CD14-positive monocyte (primary cell): ENCODE measurements at regions not wholly inside any gene's neighbourhood (a gene's known extent, or its start where the extent isn't known, plus 50 kb on each side); places are given as distances from the start of the nearest gene placed in this dataset.

Experiments used
- DNase-seq, 3 donors: peaks; one replicate each; pipeline ENCODE4 v3.0.0-alpha.2; 2011 to 2022
- H2AFZ ChIP-seq: 2 replicates; pipeline ENCODE4 v1.6.0; 2012; ENCODE audit warnings: mild to moderate bottlenecking, low read depth, low read length, inconsistent platforms; ENCODE audit not compliant: insufficient read depth, poor library complexity, severe bottlenecking
- H3K27ac ChIP-seq, 2 donors: 1 replicate in 1 of 2; 2 replicates in 1 of 2; pipeline ENCODE4 v1.5.1; 2012 to 2013; ENCODE audit warnings: low read length in 2 of 2, control low read depth in 1 of 2, inconsistent platforms in 1 of 2, low read depth in 1 of 2, mild to moderate bottlenecking in 1 of 2
- H3K27me3 ChIP-seq, 2 donors: one replicate each; pipeline versions ENCODE4 v1.6.0 to v1.6.1; 2011 to 2013; ENCODE audit warnings: low read length in 2 of 2; ENCODE audit not compliant: control insufficient read depth in 2 of 2, insufficient read depth in 2 of 2
- H3K36me3 ChIP-seq, 2 donors: replicated peaks in 1 of 2; 1 replicate in 1 of 2; 2 replicates in 1 of 2; pipeline versions ENCODE4 v1.5.1 to v1.6.1; 2012 to 2013; ENCODE audit warnings: low read length in 2 of 2, control low read depth in 1 of 2, inconsistent platforms in 1 of 2, mild to moderate bottlenecking in 1 of 2; ENCODE audit not compliant: insufficient read depth in 2 of 2, control insufficient read depth in 1 of 2
- H3K4me1 ChIP-seq, 2 donors: 1 replicate in 1 of 2; 2 replicates in 1 of 2; pipeline versions ENCODE4 v1.5.1 to v1.6.1; 2012 to 2013; ENCODE audit warnings: low read length in 2 of 2, control low read depth in 1 of 2, inconsistent platforms in 1 of 2, mild to moderate bottlenecking in 1 of 2, moderate library complexity in 1 of 2; ENCODE audit not compliant: insufficient read depth in 2 of 2, control insufficient read depth in 1 of 2
- H3K4me2 ChIP-seq: replicated peaks from 2 replicates; pipeline ENCODE3; 2012; ENCODE audit warnings: low read length, moderate library complexity, mild to moderate bottlenecking; ENCODE audit not compliant: poor library complexity, severe bottlenecking; ENCODE audit errors: extremely low read depth
- H3K4me3 ChIP-seq, 3 experiments: fragments of 200-600 bp in 1 of 3; sonication (generic) in 1 of 3; replicated peaks in 1 of 3; 1 replicate in 2 of 3; 2 replicates in 1 of 3; pipeline ENCODE4 v1.5.1; 2011 to 2013; ENCODE audit warnings: low read length in 3 of 3, mild to moderate bottlenecking in 3 of 3, control low read depth in 2 of 3, low read depth in 2 of 3, inconsistent platforms in 1 of 3, moderate library complexity in 1 of 3
- H3K79me2 ChIP-seq: 2 replicates; pipeline ENCODE4 v1.6.0; 2012; ENCODE audit warnings: mild to moderate bottlenecking, control low read depth, inconsistent platforms, low read length, moderate library complexity; ENCODE audit not compliant: insufficient read depth
- H3K9ac ChIP-seq: 2 replicates; pipeline ENCODE4 v1.6.0; 2017; ENCODE audit warnings: low read length, mild to moderate bottlenecking; ENCODE audit not compliant: insufficient read depth, poor library complexity, severe bottlenecking
- H3K9me3 ChIP-seq, 2 donors: replicated peaks in 1 of 2; 1 replicate in 1 of 2; 2 replicates in 1 of 2; pipeline versions ENCODE4 v1.5.1 to v1.6.1; 2012 to 2013; ENCODE audit warnings: low read length in 2 of 2, control low read depth in 1 of 2; ENCODE audit not compliant: control insufficient read depth in 1 of 2, insufficient read depth in 1 of 2
- H4K20me1 ChIP-seq: 2 replicates; pipeline ENCODE4 v1.6.0; 2012; ENCODE audit warnings: mild to moderate bottlenecking, low read length, control low read depth, moderate library complexity; ENCODE audit not compliant: insufficient read depth
- H3K27ac Mint-ChIP-seq, 7 donors: one replicate each; pipeline ENCODE4 v1.8.0; 2020; ENCODE audit warnings: mild to moderate bottlenecking in 7 of 7, mixed read lengths in 7 of 7, moderate library complexity in 6 of 7, inconsistent platforms in 2 of 7
- H3K27me3 Mint-ChIP-seq, 3 donors: one replicate each; pipeline ENCODE4 v1.8.0; 2021 to 2022; ENCODE audit warnings: low read depth in 3 of 3, mild to moderate bottlenecking in 3 of 3, mixed read lengths in 3 of 3, moderate library complexity in 3 of 3, inconsistent platforms in 1 of 3
- H3K36me3 Mint-ChIP-seq, 2 donors: one replicate each; pipeline ENCODE4 v1.8.0; 2020; ENCODE audit warnings: mixed read lengths in 2 of 2, inconsistent platforms in 1 of 2, mild to moderate bottlenecking in 1 of 2
- H3K4me1 Mint-ChIP-seq: one replicate; pipeline ENCODE4 v1.8.0; 2020; ENCODE audit warnings: mild to moderate bottlenecking, mixed read lengths
- H3K4me3 Mint-ChIP-seq, 2 donors: one replicate each; pipeline ENCODE4 v1.8.0; 2020; ENCODE audit warnings: mild to moderate bottlenecking in 2 of 2, mixed read lengths in 2 of 2, moderate library complexity in 1 of 2
- H3K9me3 Mint-ChIP-seq, 7 donors: one replicate each; pipeline ENCODE4 v1.8.0; 2020 to 2022; ENCODE audit warnings: mixed read lengths in 7 of 7, mild to moderate bottlenecking in 6 of 7, moderate library complexity in 6 of 7, inconsistent platforms in 2 of 7
- CTCF ChIP-seq: fragments of 200-600 bp; IDR thresholded peaks from one replicate; pipeline ENCODE4 v1.8.0; 2022; ENCODE audit warnings: antibody characterized with exemption, mild to moderate bottlenecking
- WGBS: methylation state at CpG from one replicate; pipeline ENCODE4 v1.1.5; 2013; ENCODE audit warnings: missing lambda C conversion rate; ENCODE audit not compliant: insufficient coverage; 5-methylcytosine and 5-hydroxymethylcytosine counted together
- intact Hi-C, 2 donors: fragments of 100-400 bp; cut with micrococcal nuclease; formaldehyde crosslinking; loops; one replicate each; pipeline versions ENCODE4 v1.15.0 to v1.15.1; 2023

- H3K4me2 ChIP-seq: no peak overlapping the region
- intact Hi-C loops: no loop called here
- H3K4me3 ChIP-seq: no peak overlapping the region
- H3K4me1 Mint-ChIP-seq: no peaks in the 10 kb centered on the region
- no peak overlapping the region for H3K4me3 Mint-ChIP-seq
- H3K9me3 Mint-ChIP-seq: no peaks in the 10 kb centered on the region
- H4K20me1 ChIP-seq: peaks cover 20% of the 10 kb centered on the region
- peak overlapping the region in 1 of 2 donors; percentile 27 for H3K27ac ChIP-seq
- H3K27me3 Mint-ChIP-seq: no peaks in the 10 kb centered on the region
- no peak overlapping the region for H3K9ac ChIP-seq
- peaks cover 59 to 72% of the 10 kb centered on the region in 2 donors for H3K36me3 Mint-ChIP-seq
- no peaks in the 10 kb centered on the region for H3K27me3 ChIP-seq
- no CpG with 5 or more reads among the region's 4 CpGs for WGBS
- no peak overlapping the region for H2AFZ ChIP-seq
- H3K9me3 ChIP-seq: no peaks in the 10 kb centered on the region
- H3K79me2 ChIP-seq: peaks cover under 1% of the 10 kb centered on the region
- TF ChIP-seq CTCF: no peak
- peaks cover 27 to 88% of the 10 kb centered on the region in 2 donors for H3K36me3 ChIP-seq
- no peaks in the 10 kb centered on the region for H3K4me1 ChIP-seq
- no peak overlapping the region for H3K27ac Mint-ChIP-seq
- DNase-seq: no peak
Observed at GRCh38 chr18:46265196-46266156, 161.3 kb downstream of the HAUS1 start.

GRCh38 chr18:46266473-46266872 lies 162.3 kb downstream of the HAUS1 start:
- Mint-ChIP-seq H3K27ac (no peak overlapping the region), H3K4me1 (no peaks in the 10 kb centered on the region), H3K4me3 (no peak overlapping the region), H3K9me3 (no peaks in the 10 kb centered on the region), H3K36me3 (peaks cover 60 to 72% of the 10 kb centered on the region in 2 donors), H3K27me3 (no peaks in the 10 kb centered on the region)
- no peaks in the 10 kb centered on the region for H3K4me1 ChIP-seq
- no peaks in the 10 kb centered on the region for H3K79me2 ChIP-seq
- DNase-seq: no peak
- H3K36me3 ChIP-seq: peaks cover 27 to 78% of the 10 kb centered on the region in 2 donors
- H3K27ac ChIP-seq: no peak overlapping the region
- no peak overlapping the region for H3K4me2 ChIP-seq
- no peaks in the 10 kb centered on the region for H3K9me3 ChIP-seq
- no peak overlapping the region for H3K9ac ChIP-seq
- 100% methylated on average over 1 of the region's 3 CpGs for WGBS
- peaks cover 11% of the 10 kb centered on the region for H4K20me1 ChIP-seq
- TF ChIP-seq CTCF: no peak
- no peaks in the 10 kb centered on the region for H3K27me3 ChIP-seq
- intact Hi-C loops: no loop called here
- no peak overlapping the region for H2AFZ ChIP-seq
- no peak overlapping the region for H3K4me3 ChIP-seq
